Neural cell (in vitro differentiated cells): ENCODE measurements at regions not wholly inside any gene's neighbourhood (a gene's known extent, or its start where the extent isn't known, plus 50 kb on each side); places are given as distances from the start of the nearest gene placed in this dataset.

Source experiments
- H2AFZ ChIP-seq: fragments of 200-600, 300-800 bp; sonication (generic), shearing (Covaris generic); 2 replicates; pipeline ENCODE4 v1.6.0; 2014; ENCODE audit warnings: low read depth, mild to moderate bottlenecking, antibody characterized with exemption, low read length, moderate library complexity
- H3F3A ChIP-seq: fragments of 200-600 bp; shearing (Covaris generic); 2 replicates; pipeline ENCODE4 v1.6.1; 2016; ENCODE audit warnings: mild to moderate bottlenecking, moderate library complexity, mixed read lengths, antibody characterized with exemption, low read length; ENCODE audit not compliant: insufficient read depth, poor library complexity, severe bottlenecking
- H3K27ac ChIP-seq: fragments of 200-600, 300-800 bp; sonication (generic), shearing (Covaris generic); 2 replicates; pipeline ENCODE4 v1.5.1; 2014; ENCODE audit warnings: mild to moderate bottlenecking, low read length, moderate library complexity
- H3K27me3 ChIP-seq: fragments of 300-800, 200-600 bp; sonication (generic), shearing (Covaris generic); 2 replicates; pipeline ENCODE4 v1.6.0; 2014; ENCODE audit warnings: mild to moderate bottlenecking, low read depth, low read length, moderate library complexity; ENCODE audit not compliant: insufficient read depth
- H3K36me3 ChIP-seq: fragments of 300-800, 200-600 bp; sonication (generic), shearing (Covaris generic); 2 replicates; pipeline ENCODE4 v1.5.1; 2014; ENCODE audit warnings: mild to moderate bottlenecking, antibody characterized with exemption, low read length, moderate library complexity; ENCODE audit not compliant: insufficient read depth
- H3K4me2 ChIP-seq: fragments of 300-800, 200-600 bp; sonication (generic), shearing (Covaris generic); 2 replicates; pipeline ENCODE4 v1.6.0; 2014; ENCODE audit warnings: mild to moderate bottlenecking, low read length
- H3K4me3 ChIP-seq: fragments of 300-800, 200-600 bp; sonication (generic), shearing (Covaris generic); 2 replicates; pipeline ENCODE4 v1.5.1; 2014; ENCODE audit warnings: mild to moderate bottlenecking, low read length, moderate library complexity
- H3K79me2 ChIP-seq: fragments of 200-600 bp; shearing (Covaris generic); replicated peaks from 2 replicates; pipeline ENCODE4 v1.6.0; 2014; ENCODE audit warnings: mild to moderate bottlenecking, low read length, moderate library complexity; ENCODE audit not compliant: insufficient read depth
- H3K9ac ChIP-seq: fragments of 300-800, 200-600 bp; sonication (generic), shearing (Covaris generic); 2 replicates; pipeline ENCODE4 v1.6.1; 2016; ENCODE audit warnings: mild to moderate bottlenecking, low read length, mixed read lengths
- H3K9me2 ChIP-seq: fragments of 200-600 bp; shearing (Covaris generic); 2 replicates; pipeline ENCODE4 v1.6.1; 2016; ENCODE audit warnings: mild to moderate bottlenecking, low read length, mixed read lengths; ENCODE audit not compliant: insufficient read depth
- H3K9me3 ChIP-seq: fragments of 200-600, 300-800 bp; sonication (generic), shearing (Covaris generic); 2 replicates; pipeline ENCODE4 v1.6.1; 2016; ENCODE audit warnings: mild to moderate bottlenecking, mixed run types, low read length, moderate library complexity, mixed read lengths
- H4K20me1 ChIP-seq: fragments of 200-600 bp; shearing (Covaris generic); 2 replicates; pipeline ENCODE4 v1.6.1; 2016; ENCODE audit warnings: mild to moderate bottlenecking, mixed run types; ENCODE audit not compliant: insufficient read depth
- CTCF ChIP-seq: fragments of 450-650 bp; IDR thresholded peaks from 2 replicates; pipeline ENCODE4 v1.5.1; 2014; ENCODE audit warnings: antibody characterized with exemption, mild to moderate bottlenecking, moderate library complexity; ENCODE audit not compliant: poor library complexity, severe bottlenecking
- EP300 ChIP-seq: fragments of 450-650 bp; conservative IDR thresholded peaks from 2 replicates; pipeline ENCODE4 v1.6.1; 2014; ENCODE audit warnings: antibody characterized with exemption, mild to moderate bottlenecking, moderate library complexity; ENCODE audit not compliant: poor library complexity, severe bottlenecking
- EZH2 ChIP-seq: fragments of 200-600, 300-800 bp; shearing (Covaris generic), sonication (generic); IDR thresholded peaks from 2 replicates; pipeline ENCODE4 v1.6.1; 2014; ENCODE audit warnings: antibody characterized with exemption, low read length, borderline replicate concordance, mild to moderate bottlenecking; ENCODE audit not compliant: insufficient read depth, poor library complexity, severe bottlenecking
- MXI1 ChIP-seq: fragments of 450-650 bp; conservative IDR thresholded peaks from 2 replicates; pipeline ENCODE4 v1.6.1; 2014; ENCODE audit warnings: antibody characterized with exemption, mild to moderate bottlenecking; ENCODE audit not compliant: poor library complexity, severe bottlenecking
- POLR2AphosphoS5 ChIP-seq: IDR thresholded peaks from 2 replicates; pipeline ENCODE4 v1.6.1; 2012
- RAD21 ChIP-seq: fragments of 450-650 bp; conservative IDR thresholded peaks from 2 replicates; pipeline ENCODE4 v1.6.1; 2014; ENCODE audit warnings: antibody characterized with exemption, mild to moderate bottlenecking, moderate library complexity
- REST ChIP-seq: IDR thresholded peaks from 2 replicates; pipeline ENCODE4 v1.6.1; 2012; ENCODE audit warnings: borderline replicate concordance
- SMC3 ChIP-seq: fragments of 450-650 bp; conservative IDR thresholded peaks from 2 replicates; pipeline ENCODE4 v1.6.1; 2014; ENCODE audit warnings: antibody characterized with exemption, mild to moderate bottlenecking, moderate library complexity; ENCODE audit not compliant: poor library complexity
- TAF1 ChIP-seq: IDR thresholded peaks from 2 replicates; pipeline ENCODE4 v1.6.1; 2012; ENCODE audit warnings: low read depth

GRCh38 chrX:19198473-19198872, 76.2 kb upstream of the ADGRG2 start:
- Histone ChIP-seq H3K27me3 (no peaks in the 10 kb centered on the region), H4K20me1 (no peaks in the 10 kb centered on the region), H3K9me3 (no peaks in the 10 kb centered on the region)

GRCh38 chrX:19202171-19202570, 79.9 kb upstream of the ADGRG2 start:
- H4K20me1 ChIP-seq, result no peaks in the 10 kb centered on the region
- no peaks in the 10 kb centered on the region for H3K27me3 ChIP-seq
- H3K9me2 ChIP-seq, result no peaks in the 10 kb centered on the region
- TF ChIP-seq REST (no peak), RAD21 (no peak), MXI1 (no peak), POLR2AphosphoS5 (no peak), CTCF (no peak), TAF1 (no peak), EP300 (no peak)

More at GRCh38 chrX:19198473-19198872, 76.2 kb upstream of the ADGRG2 start:
- Histone ChIP-seq H3K36me3 (no peaks in the 10 kb centered on the region), H3F3A (no peaks in the 10 kb centered on the region), H3K4me3 (no peak overlapping the region), H2AFZ (no peak overlapping the region), H3K79me2 (no peaks in the 10 kb centered on the region), H3K27ac (no peak overlapping the region), H3K4me2 (no peak overlapping the region), H3K9me2 (no peaks in the 10 kb centered on the region), H3K9ac (no peak overlapping the region)
- TF ChIP-seq EZH2 (no peak), POLR2AphosphoS5 (no peak), REST (no peak), TAF1 (no peak), CTCF (no peak), RAD21 (no peak), MXI1 (no peak), SMC3 (no peak), EP300 (no peak)

More at GRCh38 chrX:19202171-19202570, 79.9 kb upstream of the ADGRG2 start:
- no peak overlapping the region for H3K4me2 ChIP-seq
- no peaks in the 10 kb centered on the region for H3K9me3 ChIP-seq
- no peaks in the 10 kb centered on the region for H3K36me3 ChIP-seq
- H3K27ac ChIP-seq, result no peak overlapping the region
- H2AFZ ChIP-seq, result no peak overlapping the region
- H3K9ac ChIP-seq, result no peak overlapping the region
- H3K79me2 ChIP-seq, result no peaks in the 10 kb centered on the region
- H3K4me3 ChIP-seq, result no peak overlapping the region
- H3F3A ChIP-seq, result no peaks in the 10 kb centered on the region
